ENCODE measurements at regions not wholly inside any gene's neighbourhood (a gene's known extent, or its start where the extent isn't known, plus 50 kb on each side); places are given as distances from the start of the nearest gene placed in this dataset.

DNA sequence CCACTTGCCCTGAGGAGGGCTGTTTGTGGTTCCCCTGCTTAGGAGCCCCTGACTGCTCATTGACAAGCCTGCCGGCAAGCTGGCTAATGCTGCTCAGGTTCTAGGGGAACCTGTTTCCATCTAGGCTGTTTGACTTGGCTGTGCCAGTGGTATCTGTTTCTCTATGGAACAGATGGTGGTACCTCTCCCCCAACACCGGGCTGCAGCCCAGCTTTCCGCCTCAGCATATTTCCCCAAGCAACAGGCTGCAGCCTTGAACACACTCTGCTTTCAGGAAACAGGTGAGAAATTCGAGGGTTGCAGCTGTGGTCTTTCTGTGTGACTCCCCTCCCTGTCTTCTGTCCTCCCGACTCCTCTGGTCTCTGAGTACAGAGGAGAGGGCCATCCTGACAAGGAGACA is 132.3 kb downstream of the TMEM132E start:
- TF ChIP-seq POLR2AphosphoS5 (IDR thresholded peaks at IDR 0.05; ENCODE audit: low read depth) (no peak), CREB1 (CRISPR knock-in tag; IDR thresholded peaks at IDR 0.05; ENCODE audit: low read depth) (no peak), EZH2phosphoT487 (IDR thresholded peaks at IDR 0.05; ENCODE audit: unreplicated experiment) (no peak), REST (IDR thresholded peaks at IDR 0.05; ENCODE audit: unreplicated experiment) (no peak), EZH2 (IDR thresholded peaks at IDR 0.05; ENCODE audit: low read depth, unreplicated experiment) (no peak), JUNB (IDR thresholded peaks at IDR 0.05; ENCODE audit: unreplicated experiment) (no peak), ZNF114 (CRISPR knock-in tag; IDR thresholded peaks at IDR 0.05) (no peak), ZNF331 (CRISPR knock-in tag; IDR thresholded peaks at IDR 0.05; ENCODE audit: low read depth) (no peak)
- TF ChIP-seq, protein P1, sequence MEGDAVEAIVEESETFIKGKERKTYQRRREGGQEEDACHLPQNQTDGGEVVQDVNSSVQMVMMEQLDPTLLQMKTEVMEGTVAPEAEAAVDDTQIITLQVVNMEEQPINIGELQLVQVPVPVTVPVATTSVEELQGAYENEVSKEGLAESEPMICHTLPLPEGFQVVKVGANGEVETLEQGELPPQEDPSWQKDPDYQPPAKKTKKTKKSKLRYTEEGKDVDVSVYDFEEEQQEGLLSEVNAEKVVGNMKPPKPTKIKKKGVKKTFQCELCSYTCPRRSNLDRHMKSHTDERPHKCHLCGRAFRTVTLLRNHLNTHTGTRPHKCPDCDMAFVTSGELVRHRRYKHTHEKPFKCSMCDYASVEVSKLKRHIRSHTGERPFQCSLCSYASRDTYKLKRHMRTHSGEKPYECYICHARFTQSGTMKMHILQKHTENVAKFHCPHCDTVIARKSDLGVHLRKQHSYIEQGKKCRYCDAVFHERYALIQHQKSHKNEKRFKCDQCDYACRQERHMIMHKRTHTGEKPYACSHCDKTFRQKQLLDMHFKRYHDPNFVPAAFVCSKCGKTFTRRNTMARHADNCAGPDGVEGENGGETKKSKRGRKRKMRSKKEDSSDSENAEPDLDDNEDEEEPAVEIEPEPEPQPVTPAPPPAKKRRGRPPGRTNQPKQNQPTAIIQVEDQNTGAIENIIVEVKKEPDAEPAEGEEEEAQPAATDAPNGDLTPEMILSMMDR (conservative IDR thresholded peaks at IDR 0.05; ENCODE audit: low read depth in 2 of 2) = no peak
- TF ChIP-seq, protein P2, sequence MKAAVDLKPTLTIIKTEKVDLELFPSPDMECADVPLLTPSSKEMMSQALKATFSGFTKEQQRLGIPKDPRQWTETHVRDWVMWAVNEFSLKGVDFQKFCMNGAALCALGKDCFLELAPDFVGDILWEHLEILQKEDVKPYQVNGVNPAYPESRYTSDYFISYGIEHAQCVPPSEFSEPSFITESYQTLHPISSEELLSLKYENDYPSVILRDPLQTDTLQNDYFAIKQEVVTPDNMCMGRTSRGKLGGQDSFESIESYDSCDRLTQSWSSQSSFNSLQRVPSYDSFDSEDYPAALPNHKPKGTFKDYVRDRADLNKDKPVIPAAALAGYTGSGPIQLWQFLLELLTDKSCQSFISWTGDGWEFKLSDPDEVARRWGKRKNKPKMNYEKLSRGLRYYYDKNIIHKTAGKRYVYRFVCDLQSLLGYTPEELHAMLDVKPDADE (IDR thresholded peaks at IDR 0.05) = no peak
